G401 (cell line): ENCODE measurements at regions not wholly inside any gene's neighbourhood (a gene's known extent, or its start where the extent isn't known, plus 50 kb on each side); places are given as distances from the start of the nearest gene placed in this dataset.

Source experiments
- DNase-seq: peaks from one replicate; pipeline ENCODE4 v3.0.0-alpha.2; 2015; ENCODE audit warnings: low spot score
- in situ Hi-C: cut with HindIII; loops from 2 replicates; pipeline ENCODE4 v1.10.0; 2016; ENCODE audit warnings: low sequenced_read_pairs, mixed read lengths

GRCh38 chr11:16685914-16686313 is 52.5 kb upstream of the C11orf58 start:
- in situ Hi-C loops = no loop called here
- no peak for DNase-seq

GRCh38 chr11:16678466-16679116 is 59.9 kb upstream of the C11orf58 start:
- in situ Hi-C loops = no loop called here

GRCh38 chr11:16669799-16670415 is 68.5 kb upstream of the C11orf58 start:
- no peak for DNase-seq
- in situ Hi-C loops = no loop called here

More at GRCh38 chr11:16678466-16679116, 59.9 kb upstream of the C11orf58 start:
- no peak for DNase-seq

DNA sequence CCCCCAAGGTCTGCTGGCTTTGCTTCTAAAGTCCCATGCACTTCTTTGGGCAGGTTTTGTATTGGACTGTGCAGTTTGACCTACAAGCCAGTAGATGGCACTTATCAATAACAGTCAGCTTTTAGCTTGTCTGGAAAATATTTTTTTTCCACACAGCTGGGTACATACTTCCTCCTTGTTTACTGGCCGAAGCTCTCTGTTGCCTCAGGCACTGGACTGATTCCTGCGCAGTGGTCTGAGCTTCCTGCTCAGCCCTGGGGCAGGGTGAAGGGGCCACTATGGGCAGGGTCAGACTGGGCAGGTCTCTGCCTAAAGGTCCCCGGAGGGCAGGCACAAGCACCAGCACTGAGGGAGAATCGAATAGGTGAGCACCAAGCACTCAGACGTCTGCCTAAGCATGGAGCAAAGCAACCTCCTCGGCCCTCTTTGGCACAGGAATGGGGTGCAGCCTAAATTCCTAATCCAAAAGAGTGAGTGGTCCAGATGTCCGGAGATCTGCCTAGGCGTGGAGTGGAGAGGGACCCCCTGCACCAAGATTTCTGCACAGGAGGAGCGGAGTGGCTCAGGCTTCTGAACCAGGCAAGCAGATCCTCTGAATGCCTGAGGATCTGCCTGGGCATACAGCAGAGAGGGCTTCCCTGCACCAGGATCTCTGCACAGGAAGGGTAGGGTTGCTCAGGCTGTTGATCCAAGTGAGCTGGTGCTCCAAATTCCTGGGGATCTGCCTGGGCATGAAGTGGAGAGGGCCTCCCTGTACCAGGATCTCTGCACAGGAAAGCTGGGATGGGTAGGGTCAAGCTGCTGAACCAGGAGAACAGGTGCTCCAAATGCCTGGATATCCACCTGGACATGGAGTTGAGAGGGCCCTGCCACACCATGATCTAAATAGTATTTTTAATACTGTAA is 105.9 kb upstream of the C11orf58 start:
- no peak for DNase-seq

GRCh38 chr11:16630651-16631050 is 107.8 kb upstream of the C11orf58 start:
- in situ Hi-C loops = no loop called here
- DNase-seq = no peak

More for the DNA sequence above, 105.9 kb upstream of the C11orf58 start:
- in situ Hi-C loops = no loop called here

GRCh38 chr11:16618431-16618830 is 120.0 kb upstream of the C11orf58 start:
- in situ Hi-C loops = no loop called here
- DNase-seq = no peak

DNA sequence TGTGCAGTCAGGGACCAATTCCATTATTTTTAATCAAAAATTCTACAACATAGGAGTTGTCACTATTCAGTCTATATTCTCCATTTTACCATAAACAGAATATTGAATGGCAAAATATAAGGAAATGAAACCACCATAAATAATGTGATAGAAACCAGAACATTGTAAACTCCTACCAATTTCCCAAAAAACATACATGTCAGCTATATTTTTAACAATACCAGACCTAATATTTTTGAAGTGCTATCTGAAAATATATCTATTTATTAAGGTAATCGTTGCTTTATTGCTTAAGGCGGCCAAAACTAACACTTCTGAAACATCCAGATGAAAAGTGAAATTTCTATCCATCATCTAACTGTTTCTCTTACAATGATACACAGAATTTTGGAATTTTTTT is 123.0 kb upstream of the C11orf58 start:
- no peak for DNase-seq
- in situ Hi-C loops = no loop called here

GRCh38 chr11:16613512-16614381 is 124.7 kb upstream of the C11orf58 start:
- in situ Hi-C loops = no loop called here
- peak; percentile 82 for DNase-seq

DNA sequence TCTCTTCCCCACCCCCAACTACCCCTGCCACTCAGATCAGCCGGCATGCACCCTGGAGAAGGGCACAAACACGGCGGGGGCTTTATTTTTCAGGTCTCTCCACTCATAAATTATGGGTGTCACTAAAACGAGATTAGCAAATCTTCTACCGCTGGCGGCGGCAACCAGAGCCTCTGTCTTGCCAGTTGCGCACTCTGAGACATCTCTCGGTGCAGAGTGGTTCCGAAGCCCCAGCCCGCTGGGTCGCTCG is 125.3 kb upstream of the C11orf58 start:
- in situ Hi-C loops = no loop called here
- DNase-seq = no peak

DNA sequence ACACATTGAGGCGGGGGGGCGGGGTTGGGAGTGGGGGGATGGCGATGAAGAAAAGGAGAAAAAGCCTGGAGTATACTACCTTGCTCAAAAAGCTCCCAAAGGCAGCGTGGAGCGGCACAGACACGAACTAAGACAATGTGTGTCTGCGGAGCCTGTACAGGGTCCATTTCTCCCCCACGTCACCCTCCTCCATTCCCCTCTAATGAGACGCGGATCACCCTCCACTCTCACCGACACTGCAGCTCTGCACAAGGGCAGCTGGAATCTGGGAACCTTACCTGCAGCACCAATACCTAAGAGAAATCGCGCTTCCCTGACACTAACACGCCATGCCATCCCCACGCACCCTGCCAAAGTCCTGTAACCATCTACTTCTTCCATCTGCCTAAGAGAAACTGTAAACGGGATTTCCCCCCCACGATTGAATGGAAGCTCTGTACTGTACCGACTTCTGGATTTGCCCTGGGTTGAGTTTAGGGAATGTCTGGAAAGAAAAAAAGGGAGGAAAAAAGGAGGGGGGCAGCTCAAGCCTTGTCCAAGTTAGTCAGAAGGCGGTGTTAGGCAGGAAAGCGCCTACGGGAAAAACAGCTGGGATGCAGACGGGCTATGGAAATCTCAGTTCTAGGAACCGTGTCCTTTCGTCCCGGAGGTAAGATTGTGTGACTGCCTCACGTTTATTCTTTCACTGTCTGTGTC is 125.7 kb upstream of the C11orf58 start:
- in situ Hi-C loops = no loop called here
- no peak for DNase-seq

DNA sequence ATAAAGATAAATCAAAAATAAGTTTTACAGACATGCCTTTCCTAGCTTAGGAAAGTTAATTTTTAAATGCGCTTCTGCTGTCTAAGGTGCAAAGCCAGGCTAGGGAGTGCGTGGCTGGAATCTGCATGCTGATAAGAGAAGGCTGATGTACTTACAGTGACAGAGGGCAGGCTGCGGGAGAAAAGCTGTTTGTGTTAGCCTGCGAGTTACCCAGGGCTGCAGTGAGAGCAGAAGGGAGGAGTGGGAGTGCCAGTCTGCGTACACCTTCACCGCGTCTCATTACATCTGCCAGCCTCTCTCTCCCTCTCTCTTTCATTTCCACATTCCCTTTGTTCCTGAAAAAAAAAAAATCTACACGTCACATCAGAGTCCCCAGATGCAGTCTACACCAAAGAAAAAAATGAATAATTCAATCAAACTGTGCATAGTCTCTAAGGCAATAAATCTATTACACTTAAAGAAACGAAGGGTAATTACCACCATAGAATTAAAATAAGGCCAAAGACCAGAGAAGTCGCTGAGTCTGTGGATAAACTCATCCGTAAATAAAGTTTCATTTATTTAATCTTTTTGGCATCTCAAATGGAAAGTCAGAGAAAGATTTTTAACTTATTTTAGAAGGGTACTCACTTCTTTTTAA is 126.4 kb upstream of the C11orf58 start:
- in situ Hi-C loops = no loop called here
- no peak for DNase-seq

GRCh38 chr11:16611401-16611921 is 127.0 kb upstream of the C11orf58 start:
- in situ Hi-C loops = no loop called here
- DNase-seq = no peak

- DNase-seq = no peak
- in situ Hi-C loops = no loop called here
These were observed 127.6 kb upstream of the C11orf58 start for GRCh38 chr11:16610738-16611388.

DNA sequence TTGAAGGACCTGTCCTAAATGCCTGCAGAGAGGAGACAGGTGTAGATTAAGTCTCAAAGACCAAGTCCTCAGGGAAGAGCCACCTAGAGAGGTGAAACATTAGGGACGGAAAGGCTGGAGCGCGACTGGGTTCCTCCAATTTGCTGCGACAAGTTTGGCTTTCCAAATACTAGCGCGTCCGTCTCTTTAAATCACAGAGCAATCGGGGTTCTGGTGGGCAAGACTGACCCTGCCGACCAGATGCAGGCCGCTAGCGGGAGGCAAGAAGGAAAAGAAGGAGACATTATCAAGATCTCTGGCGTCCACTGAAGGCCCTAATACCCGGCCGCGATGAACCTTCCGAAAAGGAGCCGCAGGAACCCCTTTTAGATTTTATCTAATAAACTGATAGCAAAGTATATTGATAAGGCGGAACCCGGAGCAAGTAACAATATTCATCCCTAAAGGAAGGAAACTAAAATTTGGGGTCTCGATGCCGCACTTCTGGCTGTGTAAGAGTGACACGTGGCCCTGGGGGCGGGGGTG is 128.2 kb upstream of the C11orf58 start:
- no peak for DNase-seq
- in situ Hi-C loops = no loop called here

GRCh38 chr11:16609769-16610168 is 128.7 kb upstream of the C11orf58 start:
- in situ Hi-C loops = no loop called here
- no peak for DNase-seq

DNA sequence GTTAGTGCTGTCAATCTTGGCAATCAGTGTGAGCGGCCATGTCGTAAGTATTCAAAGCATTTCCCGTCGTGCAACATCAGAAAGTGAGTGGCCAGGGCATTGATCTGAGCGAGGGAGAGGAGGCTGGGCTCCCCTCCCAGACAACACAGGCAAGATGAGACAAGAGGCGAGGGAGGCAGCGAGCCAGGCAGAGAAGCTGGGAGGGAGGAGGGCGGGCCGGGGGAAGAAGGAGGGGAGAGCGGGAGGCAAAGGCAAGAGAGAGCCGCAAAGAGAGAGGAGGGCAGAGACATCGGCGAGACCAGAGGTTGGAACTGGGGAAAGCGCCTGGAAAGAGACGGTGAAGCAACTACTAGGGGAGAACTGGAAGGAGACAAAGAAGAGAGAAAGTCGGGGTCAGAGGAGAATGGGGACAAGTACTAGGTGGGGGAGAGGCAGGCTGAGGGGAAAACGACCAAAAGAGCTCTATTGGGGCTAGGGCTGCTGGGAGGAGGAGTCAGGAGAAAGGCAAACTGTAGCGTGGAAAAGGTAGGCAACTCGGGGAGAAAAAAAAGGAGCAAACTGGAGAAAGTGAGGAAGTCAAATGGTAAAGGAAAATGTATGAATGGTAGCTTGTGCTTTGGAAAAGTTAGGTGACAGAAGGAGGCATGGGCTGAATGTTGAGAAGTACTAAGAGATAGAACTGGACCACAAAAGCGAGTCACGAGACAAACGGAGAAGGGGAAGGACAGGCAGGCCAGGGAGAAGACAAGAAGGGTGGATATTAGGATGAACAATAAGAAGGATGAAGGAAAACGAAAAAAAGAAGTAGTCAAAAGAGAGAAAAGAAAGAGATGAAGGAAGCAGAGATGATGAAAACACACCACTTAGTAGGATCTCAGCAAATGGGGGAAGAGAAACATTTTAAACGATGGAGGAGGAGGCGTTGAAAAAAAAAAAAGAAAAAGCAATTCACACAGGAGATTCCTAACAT is 130.5 kb upstream of the C11orf58 start:
- in situ Hi-C loops = no loop called here
- peak; percentile 27 for DNase-seq
